HG03066 (cell line): ENCODE measurements at regions not wholly inside any gene's neighbourhood (a gene's known extent, or its start where the extent isn't known, plus 50 kb on each side); places are given as distances from the start of the nearest gene placed in this dataset.
"Not testable (repeated sequence)": the region's sequence is repeated elsewhere in the genome, so short reads cannot be mapped to it uniquely, and the experiment has no call there.

Experiments used
- ATAC-seq: cut with Tn5 transposase; IDR thresholded peaks from one replicate; pipeline ENCODE4 v1.9.1; 2021; ENCODE audit warnings: low read depth; ENCODE audit not compliant: unreplicated experiment

DNA sequence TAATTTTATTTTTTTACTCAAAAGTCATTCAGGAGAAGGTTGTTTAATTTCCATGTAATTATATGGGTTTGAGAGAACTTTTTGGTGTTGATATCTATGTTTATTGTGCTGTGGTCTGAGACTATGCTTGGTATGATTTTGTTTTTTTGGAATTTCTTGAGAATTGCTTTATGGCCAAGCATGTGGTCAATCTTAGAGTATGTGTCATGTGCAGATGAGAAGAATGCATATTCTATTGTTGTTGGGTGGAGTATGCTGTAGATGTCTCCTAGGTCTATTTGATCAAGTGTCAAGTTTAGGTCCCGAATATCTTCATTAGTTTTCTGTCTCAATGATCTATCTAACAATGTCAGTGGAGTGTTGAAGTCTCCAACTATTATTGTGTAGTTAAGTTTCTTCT, 134.9 kb downstream of the HMHB1 start:
- no peak for ATAC-seq

DNA sequence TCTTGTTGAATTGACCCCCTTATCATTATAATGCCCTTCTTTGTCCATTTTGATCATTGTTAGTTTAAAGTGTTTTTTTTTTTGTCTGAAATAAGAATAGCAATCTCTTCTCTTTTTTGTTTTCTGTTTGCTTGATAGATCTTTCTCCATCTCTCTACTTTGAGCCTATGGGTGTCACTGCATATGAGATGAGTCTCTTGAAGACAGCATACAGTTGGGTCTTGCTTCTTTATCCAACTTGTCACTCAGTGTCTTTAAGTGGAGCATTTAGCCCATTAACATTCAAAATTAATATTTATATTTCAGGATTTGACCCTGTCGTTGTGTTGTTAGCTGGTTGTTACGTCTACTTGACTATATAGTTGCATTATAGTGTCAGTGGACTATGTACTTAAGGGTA, 135.4 kb downstream of the HMHB1 start:
- ATAC-seq, result no peak

- no peak for ATAC-seq
Measured at GRCh38 chr5:143952809-143953208, 140.8 kb downstream of the HMHB1 start.

GRCh38 chr5:143953851-143954250, 141.9 kb downstream of the HMHB1 start:
- ATAC-seq, result no peak

DNA sequence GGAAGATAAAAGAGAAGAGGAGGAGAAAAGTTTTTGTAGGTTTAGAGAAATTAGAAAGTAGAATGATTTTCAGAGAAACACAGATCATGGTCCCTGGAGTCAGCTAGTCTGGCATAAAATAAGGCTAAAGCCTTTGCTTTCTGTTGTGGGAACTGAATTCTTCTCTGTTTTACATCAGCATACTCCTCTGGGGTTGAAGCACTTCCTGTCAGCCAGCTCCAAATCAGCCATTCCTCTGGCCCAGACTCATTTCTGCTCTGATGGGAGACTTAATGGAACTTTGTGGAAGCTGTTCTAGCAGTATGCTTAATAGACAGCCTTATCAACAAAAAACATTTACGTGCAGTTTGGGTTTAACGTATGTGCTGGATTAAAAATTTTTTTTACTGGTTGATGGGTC, 143.2 kb downstream of the HMHB1 start:
- no peak for ATAC-seq

- ATAC-seq, result no peak
Measured at GRCh38 chr5:143957455-143957854, 145.5 kb downstream of the HMHB1 start.

DNA sequence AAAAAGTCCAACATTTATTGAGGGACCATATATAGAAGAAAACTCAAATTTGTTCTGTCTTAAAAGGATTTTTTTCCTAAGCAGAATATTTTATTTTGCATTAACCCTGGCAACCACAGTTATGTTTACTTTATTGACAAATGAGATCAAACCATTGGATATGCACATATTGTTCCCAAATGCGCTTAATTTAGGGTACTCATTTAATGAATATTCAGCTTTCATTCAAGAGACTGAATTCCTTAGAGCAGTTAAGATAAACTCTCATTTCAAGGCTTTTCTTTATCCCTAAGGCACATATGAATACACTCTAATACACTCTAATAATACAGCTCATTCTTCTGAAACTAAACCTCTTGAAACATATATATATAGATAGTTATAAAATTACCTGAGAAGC, 150.2 kb downstream of the HMHB1 start:
- no peak for ATAC-seq

- no peak for ATAC-seq
Measured at GRCh38 chr5:143964919-143965318, 153.0 kb downstream of the HMHB1 start.

DNA sequence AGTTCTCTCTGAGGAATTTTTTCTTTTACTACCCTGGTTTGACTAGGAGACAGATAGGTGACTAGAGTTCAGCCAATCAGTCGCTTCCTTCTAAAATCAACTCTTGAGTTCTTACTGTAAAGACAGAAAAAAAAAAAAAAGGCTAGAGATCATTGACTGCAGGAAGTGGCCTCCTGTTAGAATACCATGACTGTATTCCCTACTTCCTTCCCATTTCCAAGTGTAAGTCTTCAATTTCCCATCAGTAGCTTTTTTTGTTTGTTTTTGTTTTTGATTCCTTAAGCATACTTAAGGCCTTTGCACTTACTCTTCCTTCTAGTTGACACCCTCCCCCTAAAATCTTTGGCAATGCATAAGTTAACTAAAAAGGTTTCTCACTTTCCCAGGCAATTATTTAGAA, 154.3 kb downstream of the HMHB1 start:
- no peak for ATAC-seq

DNA sequence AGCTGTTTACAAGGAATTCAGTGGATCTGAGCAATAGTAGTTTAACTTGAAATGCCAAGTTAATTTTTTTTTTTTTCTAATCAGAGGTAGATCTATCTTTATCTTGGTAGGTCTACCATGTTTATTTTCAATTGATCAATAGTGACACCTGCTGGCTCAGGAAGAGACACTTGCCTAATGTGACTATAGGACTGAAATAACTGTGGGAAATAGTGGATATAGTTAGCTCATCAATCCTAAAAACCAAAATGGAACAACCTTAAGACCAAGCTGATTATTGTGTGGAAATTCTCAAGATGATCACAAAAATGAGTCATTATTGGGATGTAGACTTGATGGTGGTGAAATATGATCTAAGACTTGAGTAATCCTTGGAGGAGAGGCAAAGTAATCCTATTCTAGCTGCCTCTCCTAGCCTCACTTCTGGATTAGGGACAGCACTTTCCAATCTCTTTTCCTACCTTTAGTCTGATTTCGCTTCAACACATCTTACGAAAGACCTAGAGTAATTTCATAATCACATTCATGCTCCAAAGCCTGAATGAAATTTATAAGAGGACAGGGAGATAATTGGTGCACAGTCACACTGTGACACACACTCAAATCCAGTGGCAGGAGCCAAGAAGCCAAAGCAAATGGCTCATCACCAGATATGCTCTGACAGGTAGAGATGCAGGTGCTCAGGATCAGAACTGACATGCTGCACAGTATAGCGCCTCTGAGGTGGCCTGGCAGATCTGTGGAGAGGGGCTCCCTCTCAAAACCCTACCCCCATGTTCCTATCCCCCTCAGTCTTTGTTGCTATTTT, 156.3 kb downstream of the HMHB1 start:
- no peak for ATAC-seq

- ATAC-seq, result no peak
Measured at GRCh38 chr5:143970159-143970558, 158.2 kb downstream of the HMHB1 start.

- ATAC-seq, result no peak
Measured at GRCh38 chr5:143972068-143972467, 160.1 kb downstream of the HMHB1 start.

DNA sequence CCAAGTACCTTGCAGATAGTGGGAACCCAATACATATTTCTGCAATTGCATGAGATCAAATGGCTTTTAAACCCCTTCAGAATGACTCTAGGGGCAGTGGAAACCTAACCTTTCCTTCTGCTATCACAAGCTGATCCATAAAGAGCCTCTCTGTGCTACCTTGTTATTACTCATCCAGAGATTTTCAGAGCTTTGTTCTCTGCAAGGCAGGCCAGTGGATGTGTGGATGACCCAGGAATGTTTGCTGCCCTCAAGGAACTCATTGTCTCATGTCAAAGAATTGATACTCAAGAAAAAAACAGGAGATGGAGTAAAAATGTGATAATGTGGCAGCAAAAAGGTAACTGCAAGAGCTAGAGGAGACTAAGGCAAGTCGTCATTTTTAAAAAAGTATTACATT, 164.1 kb downstream of the HMHB1 start:
- no peak for ATAC-seq

- no peak for ATAC-seq
Measured at GRCh38 chr5:143977891-143978461, 166.0 kb downstream of the HMHB1 start.

DNA sequence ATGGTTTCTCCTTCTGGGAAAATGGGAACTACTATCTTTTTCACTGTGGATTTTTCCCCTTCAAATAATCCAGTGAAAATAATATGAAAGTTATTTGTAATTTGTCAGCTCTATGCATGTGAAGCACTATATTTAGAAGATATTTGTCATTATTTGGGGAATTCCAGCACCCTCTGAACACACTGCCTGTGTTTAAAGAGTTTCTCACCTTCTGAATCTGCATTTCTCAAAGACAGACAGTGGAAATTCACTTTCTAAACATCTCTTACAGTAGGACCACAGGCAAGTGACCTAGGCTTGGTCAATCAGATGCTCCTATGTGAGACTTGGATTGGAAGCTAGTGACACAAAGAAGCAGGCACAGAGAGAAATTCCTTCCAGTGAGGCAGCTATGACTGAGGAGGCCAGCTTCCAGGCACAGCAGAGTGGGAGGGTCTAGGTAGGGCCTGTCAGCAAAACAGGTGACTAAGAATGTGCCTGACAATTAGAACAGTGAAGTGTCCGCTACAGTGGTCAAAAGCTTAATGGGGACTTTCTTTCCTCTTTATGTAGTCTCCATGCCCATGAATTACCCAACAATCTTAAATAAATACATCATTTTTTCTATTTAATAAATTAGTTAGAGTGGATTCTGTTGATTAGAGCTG, 167.2 kb downstream of the HMHB1 start:
- no peak for ATAC-seq

DNA sequence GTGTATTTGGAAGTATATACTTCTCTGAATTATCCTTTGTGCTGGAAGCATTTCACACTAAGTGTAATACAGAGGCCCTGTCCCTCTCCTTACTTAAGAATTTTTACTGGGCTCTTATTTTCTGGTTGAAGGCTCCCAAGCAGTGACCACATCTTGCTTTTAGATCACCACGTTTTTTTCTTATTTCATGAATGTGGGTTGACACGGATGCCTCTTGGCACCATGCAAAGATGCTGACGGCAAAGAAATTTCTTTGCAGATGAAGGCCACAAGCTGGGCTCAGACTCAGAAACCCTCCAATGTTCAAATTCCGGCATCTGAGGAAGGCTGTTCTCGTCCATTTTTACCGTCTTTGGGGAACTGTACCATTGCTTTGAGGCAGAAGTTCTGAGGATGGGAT, 168.5 kb downstream of the HMHB1 start:
- ATAC-seq, result no peak

- not testable (repeated sequence) for ATAC-seq
Measured at GRCh38 chr5:143982957-143983356, 171.0 kb downstream of the HMHB1 start.

DNA sequence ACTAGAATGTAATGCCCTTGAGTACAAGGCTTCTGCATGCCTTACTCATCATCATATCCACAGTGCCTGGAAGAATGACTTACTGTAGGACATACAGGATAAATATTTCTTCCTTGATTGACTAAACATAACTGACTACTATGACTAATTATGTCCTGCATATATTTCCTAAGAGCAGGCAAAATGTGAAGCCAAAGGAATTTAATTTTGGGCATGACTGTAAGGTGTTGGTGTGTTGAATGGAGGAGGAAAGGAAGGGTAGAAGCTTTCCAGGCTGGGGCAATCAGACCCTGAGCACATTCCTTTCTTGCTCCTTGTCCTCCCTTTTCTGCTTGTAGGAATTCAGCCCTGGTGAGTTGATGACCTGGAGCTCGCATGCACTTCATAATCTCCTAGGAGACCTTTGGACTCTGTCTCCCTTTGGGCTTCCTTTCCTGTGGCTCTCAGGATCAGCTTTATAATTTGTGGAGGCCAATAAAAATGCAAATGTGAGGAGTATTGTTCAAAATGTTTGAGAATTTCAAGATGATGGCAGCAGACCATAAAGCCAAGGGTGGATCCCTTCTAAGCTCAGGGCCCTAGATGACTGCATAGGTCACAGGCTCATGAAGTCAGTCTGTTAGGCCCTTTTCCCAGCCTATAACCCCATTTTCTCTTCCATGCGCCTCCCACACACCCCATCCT, 174.0 kb downstream of the HMHB1 start:
- ATAC-seq, result no peak

- no peak for ATAC-seq
Measured at GRCh38 chr5:143986516-143987212, 174.7 kb downstream of the HMHB1 start.

- no peak for ATAC-seq
Measured at GRCh38 chr5:143987264-143987663, 175.3 kb downstream of the HMHB1 start.
